SU-DHL-6 (cell line): ENCODE measurements at regions not wholly inside any gene's neighbourhood (a gene's known extent, or its start where the extent isn't known, plus 50 kb on each side); places are given as distances from the start of the nearest gene placed in this dataset.

Experiments used
- CTCF ChIP-seq: fragments of 200-600 bp; sonication (generic); IDR thresholded peaks from one replicate; pipeline ENCODE4 v1.5.1; 2017; ENCODE audit warnings: antibody characterized with exemption, mild to moderate bottlenecking, low read length, moderate library complexity; ENCODE audit not compliant: insufficient read depth, poor library complexity, severe bottlenecking
- EZH2phosphoT487 ChIP-seq: fragments of 200-600 bp; sonication (generic), shearing (Covaris generic); conservative IDR thresholded peaks from 2 replicates; pipeline ENCODE4 v1.6.1; 2018; ENCODE audit warnings: mild to moderate bottlenecking, antibody characterized with exemption, low read length, moderate library complexity, mixed read lengths

GRCh38 chr12:19882346-19882745 lies 443.1 kb downstream of the AEBP2 start:
- TF ChIP-seq CTCF (no peak), EZH2phosphoT487 (no peak)
